Gastroesophageal sphincter (tissue), 4 donors: ENCODE measurements at regions not wholly inside any gene's neighbourhood (a gene's known extent, or its start where the extent isn't known, plus 50 kb on each side); places are given as distances from the start of the nearest gene placed in this dataset.
"Not testable (repeated sequence)": the region's sequence is repeated elsewhere in the genome, so short reads cannot be mapped to it uniquely, and the experiment has no call there.

Source experiments
- ATAC-seq: fragments of 150-250 bp; one replicate; pipeline ENCODE4 v1.9.1; 2016; ENCODE audit warnings: mild to moderate bottlenecking, moderate library complexity
- H3K27ac ChIP-seq, 4 donors: fragments of 200-600 bp; sonication (generic) in 3 of 4; 1 replicate in 3 of 4; 2 replicates in 1 of 4; pipeline ENCODE4 v1.5.1; 2016 to 2019
- H3K27me3 ChIP-seq: fragments of 200-600 bp; sonication (generic); one replicate; pipeline ENCODE4 v1.5.1; 2019
- H3K36me3 ChIP-seq, 2 donors: fragments of 200-600 bp; sonication (generic); one replicate each; pipeline ENCODE4 v1.5.1; 2019; ENCODE audit warnings: control low read depth in 1 of 2
- H3K4me1 ChIP-seq, 3 donors: fragments of 200-600 bp; sonication (generic); 1 replicate in 2 of 3; 2 replicates in 1 of 3; pipeline ENCODE4 v1.5.1; 2016 to 2019; ENCODE audit warnings: control low read depth in 2 of 3
- H3K4me3 ChIP-seq, 2 donors: fragments of 200-600 bp; sonication (generic); one replicate each; pipeline ENCODE4 v1.5.1; 2019; ENCODE audit warnings: mild to moderate bottlenecking in 1 of 2, moderate library complexity in 1 of 2
- H3K9me3 ChIP-seq, 3 donors: fragments of 200-600 bp; sonication (generic); one replicate each; pipeline ENCODE4 v1.5.1; 2017 to 2019; ENCODE audit warnings: control low read depth in 2 of 3
- EP300 ChIP-seq: sonication (generic); formaldehyde crosslinking; IDR thresholded peaks from one replicate; pipeline ENCODE4 v1.6.1; 2017; ENCODE audit warnings: antibody characterized with exemption, mild to moderate bottlenecking
- POLR2A ChIP-seq, 2 donors: fragments of 450-650 bp; IDR thresholded peaks; one replicate each; pipeline ENCODE4 v1.6.1; 2017; ENCODE audit warnings: antibody characterized with exemption in 2 of 2, mild to moderate bottlenecking in 2 of 2, moderate library complexity in 1 of 2
- POLR2AphosphoS5 ChIP-seq: sonication (generic); formaldehyde crosslinking; IDR thresholded peaks from one replicate; pipeline ENCODE4 v1.6.1; 2017; ENCODE audit warnings: antibody characterized with exemption
- WGBS, 2 donors: methylation state at CpG; one replicate each; pipeline ENCODE4 v1.1.5; 2018; ENCODE audit warnings: low coverage in 1 of 2; 5-methylcytosine and 5-hydroxymethylcytosine counted together
- TF ChIP-seq, protein P1 (sequence below), 4 experiments: fragments of 200-600 bp in 2 of 4; fragments of 450-650 bp in 2 of 4; sonication (generic) in 1 of 4; IDR thresholded peaks; one replicate each; pipeline ENCODE4 v1.5.1; 2017 to 2019; ENCODE audit warnings: antibody characterized with exemption in 4 of 4, mild to moderate bottlenecking in 2 of 4, moderate library complexity in 2 of 4

GRCh38 chr3:153247331-153248330, 85.6 kb downstream of the RAP2B start:
- H3K4me1 ChIP-seq: peaks cover 0 to 20% (median 5%) of the 10 kb centered on the region in 3 donors
- H3K27ac ChIP-seq: peak overlapping the region; percentile 39 to 57 (median 50)
- no peaks in the 10 kb centered on the region for H3K36me3 ChIP-seq
- WGBS, 2 donors: 28 to 44% methylated on average over 7 of the region's 7 CpGs
- H3K27me3 ChIP-seq: no peaks in the 10 kb centered on the region
- no peak for ATAC-seq
- no peaks in the 10 kb centered on the region for H3K9me3 ChIP-seq
- H3K4me3 ChIP-seq: no peak overlapping the region
- TF ChIP-seq, protein P1, sequence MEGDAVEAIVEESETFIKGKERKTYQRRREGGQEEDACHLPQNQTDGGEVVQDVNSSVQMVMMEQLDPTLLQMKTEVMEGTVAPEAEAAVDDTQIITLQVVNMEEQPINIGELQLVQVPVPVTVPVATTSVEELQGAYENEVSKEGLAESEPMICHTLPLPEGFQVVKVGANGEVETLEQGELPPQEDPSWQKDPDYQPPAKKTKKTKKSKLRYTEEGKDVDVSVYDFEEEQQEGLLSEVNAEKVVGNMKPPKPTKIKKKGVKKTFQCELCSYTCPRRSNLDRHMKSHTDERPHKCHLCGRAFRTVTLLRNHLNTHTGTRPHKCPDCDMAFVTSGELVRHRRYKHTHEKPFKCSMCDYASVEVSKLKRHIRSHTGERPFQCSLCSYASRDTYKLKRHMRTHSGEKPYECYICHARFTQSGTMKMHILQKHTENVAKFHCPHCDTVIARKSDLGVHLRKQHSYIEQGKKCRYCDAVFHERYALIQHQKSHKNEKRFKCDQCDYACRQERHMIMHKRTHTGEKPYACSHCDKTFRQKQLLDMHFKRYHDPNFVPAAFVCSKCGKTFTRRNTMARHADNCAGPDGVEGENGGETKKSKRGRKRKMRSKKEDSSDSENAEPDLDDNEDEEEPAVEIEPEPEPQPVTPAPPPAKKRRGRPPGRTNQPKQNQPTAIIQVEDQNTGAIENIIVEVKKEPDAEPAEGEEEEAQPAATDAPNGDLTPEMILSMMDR (IDR thresholded peaks at IDR 0.05): no peak
- TF ChIP-seq POLR2A (IDR thresholded peaks at IDR 0.05) (no peak), EP300 (no peak), POLR2AphosphoS5 (no peak)

DNA sequence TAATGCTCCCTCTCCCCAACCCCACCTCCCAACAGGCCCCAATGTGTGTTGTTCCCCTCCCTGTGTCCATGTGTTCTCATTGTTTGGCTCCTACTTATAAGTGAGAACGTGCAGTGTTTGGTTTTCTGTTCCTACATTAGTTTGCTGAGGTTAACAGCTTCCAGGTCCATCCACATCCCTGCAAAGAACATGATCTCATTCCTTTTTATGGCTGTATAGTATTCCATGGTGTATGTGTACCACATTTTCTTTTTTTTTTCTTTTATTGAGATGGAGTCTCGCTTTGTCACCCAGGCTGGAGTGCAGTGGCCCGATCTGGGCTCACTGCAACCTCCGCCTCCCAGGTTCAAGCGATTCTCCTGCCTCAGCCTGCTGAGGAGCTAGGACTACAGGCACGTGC, 86.8 kb downstream of the RAP2B start:
- H3K27ac ChIP-seq, H3K9me3 ChIP-seq, ATAC-seq, H3K27me3 ChIP-seq, H3K4me3 ChIP-seq, H3K36me3 ChIP-seq: not testable (repeated sequence)
- WGBS, 2 donors: 71 to 78% methylated on average over 1 of the region's 6 CpGs
- peaks cover 0 to 20% (median 5%) of the 10 kb centered on the region in 3 donors for H3K4me1 ChIP-seq

GRCh38 chr3:153249906-153250305, 87.9 kb downstream of the RAP2B start:
- Histone ChIP-seq H3K27ac (no peak overlapping the region), H3K4me3 (no peak overlapping the region), H3K4me1 (peaks cover 0 to 20% (median 5%) of the 10 kb centered on the region in 3 donors), H3K9me3 (no peaks in the 10 kb centered on the region), H3K27me3 (no peaks in the 10 kb centered on the region), H3K36me3 (no peaks in the 10 kb centered on the region)
- TF ChIP-seq, protein P1 (IDR thresholded peaks at IDR 0.05): no peak
- no peak for TF ChIP-seq POLR2A (IDR thresholded peaks at IDR 0.05)
- no peak for TF ChIP-seq EP300
- no peak for TF ChIP-seq POLR2AphosphoS5
- no peak for ATAC-seq
- WGBS, 2 donors: 69 to 92% methylated on average over 2 of the region's 2 CpGs

DNA sequence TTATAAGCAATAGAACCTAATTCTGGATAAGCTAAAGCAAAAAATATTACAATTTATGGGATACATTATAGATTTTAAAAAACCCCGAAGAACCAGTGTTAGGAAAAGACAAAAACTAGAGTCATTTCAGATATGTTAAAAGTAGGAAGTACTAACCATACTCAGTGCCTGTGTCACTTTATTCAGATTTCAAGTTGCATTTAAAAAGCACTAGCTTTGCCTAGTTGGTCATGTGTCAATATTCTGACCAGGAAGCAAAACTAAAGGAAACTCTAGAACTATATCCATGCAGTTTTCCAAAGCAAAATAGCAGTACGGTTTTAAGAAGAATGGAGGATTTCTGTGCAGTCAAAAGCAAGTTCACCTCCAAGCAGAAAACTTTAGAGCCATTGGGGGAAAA, 88.4 kb downstream of the RAP2B start:
- no peaks in the 10 kb centered on the region for H3K27me3 ChIP-seq
- peaks cover 0 to 20% (median 5%) of the 10 kb centered on the region in 3 donors for H3K4me1 ChIP-seq
- ATAC-seq: no peak
- 80 to 95% methylated on average over 2 of the region's 2 CpGs for WGBS, 2 donors
- no peaks in the 10 kb centered on the region for H3K36me3 ChIP-seq
- no peak overlapping the region for H3K27ac ChIP-seq
- no peak overlapping the region for H3K4me3 ChIP-seq
- H3K9me3 ChIP-seq: no peaks in the 10 kb centered on the region
- no peak for TF ChIP-seq POLR2A (IDR thresholded peaks at IDR 0.05)
- TF ChIP-seq, protein P1 (IDR thresholded peaks at IDR 0.05): no peak
- no peak for TF ChIP-seq EP300
- no peak for TF ChIP-seq POLR2AphosphoS5

- Histone ChIP-seq H3K4me3 (no peak overlapping the region), H3K36me3 (no peaks in the 10 kb centered on the region), H3K9me3 (no peaks in the 10 kb centered on the region), H3K27ac (no peak overlapping the region), H3K4me1 (peaks cover 0 to 4% (median 0%) of the 10 kb centered on the region in 3 donors), H3K27me3 (no peaks in the 10 kb centered on the region)
- no peak for ATAC-seq
- TF ChIP-seq POLR2A (IDR thresholded peaks at IDR 0.05) (no peak), EP300 (no peak), POLR2AphosphoS5 (no peak)
- TF ChIP-seq, protein P1 (IDR thresholded peaks at IDR 0.05): no peak
- 87 to 92% methylated on average over 3 of the region's 3 CpGs for WGBS, 2 donors
These were observed 90.9 kb downstream of the RAP2B start for GRCh38 chr3:153252963-153253362.
